Aorta (tissue), 5 donors: ENCODE measurements at regions not wholly inside any gene's neighbourhood (a gene's known extent, or its start where the extent isn't known, plus 50 kb on each side); places are given as distances from the start of the nearest gene placed in this dataset.

Experiments
- ATAC-seq: fragments of 200-7000 bp; cut with Tn5 transposase; one replicate; pipeline ENCODE4 v1.9.1; 2022; ENCODE audit warnings: moderate library complexity; ENCODE audit not compliant: low FRiP score
- DNase-seq, 2 donors: peaks; one replicate each; pipeline ENCODE4 v3.0.0-alpha.2; 2020
- H3K27ac ChIP-seq, 2 donors: one replicate each; pipeline ENCODE4 v1.5.1; 2013; ENCODE audit warnings: low read length in 2 of 2, mild to moderate bottlenecking in 2 of 2, moderate library complexity in 2 of 2, control low read depth in 1 of 2, inconsistent platforms in 1 of 2, low read depth in 1 of 2
- H3K27me3 ChIP-seq, 2 donors: one replicate each; pipeline ENCODE4 v1.6.1; 2013; ENCODE audit warnings: control low read depth in 1 of 2, low read length in 1 of 2, mild to moderate bottlenecking in 1 of 2, moderate library complexity in 1 of 2; ENCODE audit not compliant: insufficient read depth in 2 of 2, control insufficient read depth in 1 of 2
- H3K36me3 ChIP-seq, 2 donors: one replicate each; pipeline ENCODE4 v1.6.1; 2013; ENCODE audit warnings: control low read depth in 1 of 2, low read length in 1 of 2, mild to moderate bottlenecking in 1 of 2; ENCODE audit not compliant: insufficient read depth in 2 of 2, control insufficient read depth in 1 of 2
- H3K4me1 ChIP-seq, 2 donors: one replicate each; pipeline ENCODE4 v1.6.1; 2013; ENCODE audit warnings: low read length in 2 of 2, control low read depth in 1 of 2, mild to moderate bottlenecking in 1 of 2, moderate library complexity in 1 of 2; ENCODE audit not compliant: insufficient read depth in 2 of 2, control insufficient read depth in 1 of 2
- H3K4me3 ChIP-seq, 2 donors: one replicate each; pipeline ENCODE4 v1.5.1; 2013; ENCODE audit warnings: low read length in 2 of 2, control low read depth in 1 of 2, mild to moderate bottlenecking in 1 of 2
- H3K9me3 ChIP-seq: one replicate; pipeline ENCODE4 v1.6.1; 2013; ENCODE audit warnings: mild to moderate bottlenecking, low read length; ENCODE audit not compliant: control insufficient read depth
- WGBS, 2 donors: extraction: QIAGEN DNeasy Blood & Tissue Kit; methylation state at CpG; one replicate each; pipeline ENCODE4 v1.1.7; 2013; 5-methylcytosine and 5-hydroxymethylcytosine counted together
- intact Hi-C, 2 donors: fragments of 100-400 bp; cut with DNase I; formaldehyde crosslinking; loops; one replicate each; pipeline versions ENCODE4 v1.14.2 to v1.15.0; 2022
- donor health status: healthy with polysubstance abuse.
- donor health status: Bipolar disorder and iron deficiency.
- donor health status: DM: no; HTN: no; CAD: no.
- donor health status: DM: no; HTN: no; CAD: no.
- donor health status: DM: yes; HTN: yes; CAD: no.

DNA sequence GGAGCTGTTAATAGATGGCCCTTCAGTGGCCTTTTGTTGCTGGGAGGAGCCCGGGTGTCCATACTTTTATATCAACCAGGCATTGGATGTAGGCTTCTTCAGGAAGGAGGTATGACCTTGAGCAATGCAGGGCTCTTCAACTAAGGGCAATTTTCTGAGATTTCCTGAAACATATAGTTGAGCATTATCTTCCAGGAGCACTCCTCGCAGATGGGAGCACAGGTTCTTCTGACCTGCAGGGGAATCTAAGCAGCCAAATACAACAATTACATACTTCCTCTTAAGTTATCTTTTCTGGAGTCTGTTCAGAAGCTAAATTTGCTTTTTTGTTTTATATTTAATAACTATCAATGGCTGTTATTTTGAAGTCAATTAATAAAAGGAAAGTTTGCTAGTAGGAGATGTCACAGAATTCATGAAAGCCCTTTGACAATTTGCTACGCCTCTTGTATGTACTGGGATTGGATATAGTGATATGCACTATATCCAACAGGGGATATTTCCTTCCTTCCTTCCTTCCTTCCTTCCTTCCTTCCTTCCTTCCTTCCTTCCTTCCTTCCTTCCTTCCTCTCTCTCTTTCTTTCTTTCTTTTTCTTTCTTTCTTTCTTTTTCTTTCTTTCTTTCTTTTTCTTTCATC, 422.6 kb upstream of the NEGR1 start:
- no peaks in the 10 kb centered on the region for H3K36me3 ChIP-seq
- no peaks in the 10 kb centered on the region for H3K4me1 ChIP-seq
- 81 to 82% methylated on average over 3 of the region's 3 CpGs for WGBS, 2 donors
- no peaks in the 10 kb centered on the region for H3K27me3 ChIP-seq
- no peaks in the 10 kb centered on the region for H3K9me3 ChIP-seq
- no peak overlapping the region for H3K4me3 ChIP-seq
- no peak overlapping the region for H3K27ac ChIP-seq
- intact Hi-C loops, result no loop called here
- DNase-seq (no peak), ATAC-seq (no peak)

DNA sequence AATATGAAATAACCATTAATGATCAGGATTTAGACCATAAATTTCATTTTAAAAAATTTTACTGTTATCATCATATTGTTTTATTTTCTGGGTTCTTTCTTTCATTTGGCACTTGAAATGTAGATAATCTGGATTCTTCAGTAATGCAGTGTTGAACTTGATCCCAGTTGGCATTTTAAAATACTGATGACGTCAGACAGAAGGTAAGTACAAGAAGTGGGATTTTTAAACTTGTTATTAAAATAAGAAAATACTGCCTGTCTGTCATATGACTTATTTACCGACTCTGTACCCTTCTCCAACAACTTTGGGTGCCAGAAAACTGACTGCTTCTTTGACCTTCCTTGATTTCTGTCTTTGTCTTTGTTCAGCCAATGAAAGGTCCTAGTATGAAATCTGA, 415.1 kb upstream of the NEGR1 start:
- intact Hi-C loops, result no loop called here
- 27 to 33% methylated on average over 2 of the region's 2 CpGs for WGBS, 2 donors
- ATAC-seq (no peak), DNase-seq (no peak)
- Histone ChIP-seq H3K27ac (no peak overlapping the region), H3K4me3 (no peak overlapping the region), H3K36me3 (no peaks in the 10 kb centered on the region), H3K9me3 (peaks cover 1% of the 10 kb centered on the region), H3K27me3 (no peaks in the 10 kb centered on the region), H3K4me1 (no peaks in the 10 kb centered on the region)

DNA sequence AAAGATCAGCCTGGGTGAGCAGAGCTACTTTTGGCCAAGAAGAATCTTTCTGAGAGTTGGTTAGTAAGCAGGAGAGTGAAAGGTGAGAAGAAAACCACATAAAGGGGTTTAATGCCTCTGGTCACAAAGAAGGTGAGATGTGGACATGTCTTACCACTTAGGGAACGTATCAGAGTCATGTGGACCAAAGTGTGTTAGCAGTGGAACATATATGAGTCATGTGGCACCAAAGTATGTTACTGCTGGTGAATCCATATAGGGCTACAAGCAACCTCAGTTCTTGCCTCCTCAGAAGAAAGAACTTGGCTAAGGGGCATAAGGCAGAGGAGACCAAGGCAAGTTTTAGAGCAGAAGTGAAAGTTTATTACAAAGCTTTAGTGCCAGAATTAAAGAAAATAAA, 411.6 kb upstream of the NEGR1 start:
- Histone ChIP-seq H3K4me3 (no peak overlapping the region), H3K36me3 (no peaks in the 10 kb centered on the region), H3K27me3 (no peaks in the 10 kb centered on the region), H3K9me3 (peaks cover 1% of the 10 kb centered on the region), H3K4me1 (no peaks in the 10 kb centered on the region), H3K27ac (no peak overlapping the region)
- intact Hi-C loops, result no loop called here
- DNase-seq (no peak), ATAC-seq (no peak)
- WGBS, 2 donors, result 57 to 64% methylated on average over 1 of the region's 1 CpG

DNA sequence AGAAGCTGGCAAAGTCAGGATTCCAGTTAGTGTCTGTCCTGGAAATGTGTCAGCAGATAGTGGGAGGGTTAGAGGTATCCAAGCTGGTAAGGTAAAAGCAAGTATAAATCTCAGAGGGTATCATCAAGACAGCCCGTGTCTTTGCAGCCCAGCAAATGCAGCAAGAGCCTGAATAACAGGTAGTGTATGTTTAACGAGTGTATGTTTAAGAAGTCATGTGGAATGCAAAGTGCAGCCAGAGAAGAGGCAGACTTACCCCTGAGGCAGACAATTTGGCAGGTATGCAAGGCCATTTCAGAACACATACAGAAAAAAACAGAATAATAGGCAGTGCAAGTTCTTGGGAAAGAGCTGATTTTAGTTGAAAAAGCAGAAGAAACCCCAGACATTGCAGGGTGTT, 411.0 kb upstream of the NEGR1 start:
- no peaks in the 10 kb centered on the region for H3K4me1 ChIP-seq
- H3K27ac ChIP-seq, result no peak overlapping the region
- ATAC-seq, result no peak
- no peaks in the 10 kb centered on the region for H3K27me3 ChIP-seq
- intact Hi-C loops, result no loop called here
- 80 to 86% methylated on average over 2 of the region's 2 CpGs for WGBS, 2 donors
- H3K9me3 ChIP-seq, result peaks cover 1% of the 10 kb centered on the region
- H3K36me3 ChIP-seq, result no peaks in the 10 kb centered on the region
- no peak overlapping the region for H3K4me3 ChIP-seq
- DNase-seq, result no peak

DNA sequence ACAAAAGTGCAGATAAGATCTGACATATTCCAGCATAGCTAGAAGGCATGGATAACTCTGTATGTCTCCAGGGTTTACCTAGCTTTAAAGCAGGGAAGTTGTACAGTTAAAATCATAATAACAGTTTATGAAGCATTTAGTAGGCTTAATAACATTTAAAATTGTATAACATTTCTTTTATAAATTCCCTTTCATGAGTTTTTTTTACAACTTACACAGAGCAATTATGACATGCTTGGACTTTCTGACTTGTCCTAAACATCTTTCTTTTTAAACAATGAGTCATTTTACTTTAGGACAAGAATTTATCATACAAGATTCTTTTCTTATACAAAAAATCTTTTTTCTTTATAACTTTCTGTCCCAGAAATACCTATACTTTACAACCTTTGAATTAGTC, 408.5 kb upstream of the NEGR1 start:
- H3K4me3 ChIP-seq, result no peak overlapping the region
- intact Hi-C loops, result no loop called here
- no peak overlapping the region for H3K27ac ChIP-seq
- H3K9me3 ChIP-seq, result peaks cover 1% of the 10 kb centered on the region
- DNase-seq (no peak), ATAC-seq (no peak)
- H3K27me3 ChIP-seq, result no peaks in the 10 kb centered on the region
- H3K4me1 ChIP-seq, result no peaks in the 10 kb centered on the region
- H3K36me3 ChIP-seq, result no peaks in the 10 kb centered on the region

DNA sequence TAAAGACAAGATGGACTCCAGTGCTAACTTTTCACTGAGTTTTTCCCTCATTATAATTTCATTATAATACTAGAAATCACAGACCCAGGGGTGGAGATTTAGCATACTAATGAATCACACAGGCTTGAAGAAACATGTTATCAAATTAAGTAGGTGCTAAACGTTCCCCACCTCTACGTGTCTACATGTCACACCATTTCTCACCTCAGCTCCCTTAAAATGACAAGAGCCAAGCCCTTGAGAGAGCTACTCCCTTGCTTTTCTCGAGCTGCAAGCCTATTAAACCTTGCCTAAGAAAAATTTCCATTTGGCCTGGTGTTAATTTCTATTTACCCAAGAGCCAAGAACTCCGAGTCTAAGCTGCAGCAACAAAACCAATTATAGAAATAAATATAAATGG, 396.3 kb upstream of the NEGR1 start:
- WGBS, 2 donors, result 30 to 47% methylated on average over 4 of the region's 4 CpGs
- no peak overlapping the region for H3K4me3 ChIP-seq

DNA sequence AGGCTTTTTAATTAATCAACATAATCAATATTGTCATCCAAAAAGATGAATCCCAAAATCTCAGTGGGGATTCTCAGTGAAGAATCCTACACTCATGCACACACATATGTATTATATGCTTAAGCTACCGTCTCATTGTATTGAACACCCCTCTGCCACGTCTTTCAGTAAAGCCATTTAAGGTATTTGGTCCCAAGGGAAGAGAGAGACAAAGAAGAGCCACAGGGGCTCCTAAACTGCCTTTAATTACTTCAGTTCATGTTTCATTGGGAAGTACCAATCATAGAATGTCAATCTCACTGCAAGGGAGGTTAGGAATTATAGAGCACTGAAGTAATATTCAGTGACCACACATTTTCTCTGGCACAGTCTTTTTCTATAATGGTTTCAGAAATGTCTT, 388.6 kb upstream of the NEGR1 start:
- no peak overlapping the region for H3K27ac ChIP-seq
- WGBS, 2 donors, result 60 to 66% methylated on average over 2 of the region's 2 CpGs
- ATAC-seq (no peak), DNase-seq (no peak)
- H3K9me3 ChIP-seq, result peaks cover 2% of the 10 kb centered on the region
- no peak overlapping the region for H3K4me3 ChIP-seq
- H3K36me3 ChIP-seq, result no peaks in the 10 kb centered on the region
- no peaks in the 10 kb centered on the region for H3K27me3 ChIP-seq
- intact Hi-C loops, result no loop called here
- no peaks in the 10 kb centered on the region for H3K4me1 ChIP-seq

More for the DNA sequence above, 396.3 kb upstream of the NEGR1 start:
- Histone ChIP-seq H3K9me3 (no peaks in the 10 kb centered on the region), H3K27me3 (no peaks in the 10 kb centered on the region), H3K27ac (no peak overlapping the region), H3K4me1 (no peaks in the 10 kb centered on the region), H3K36me3 (no peaks in the 10 kb centered on the region)
- intact Hi-C loops, result no loop called here
- ATAC-seq (no peak), DNase-seq (no peak)

DNA sequence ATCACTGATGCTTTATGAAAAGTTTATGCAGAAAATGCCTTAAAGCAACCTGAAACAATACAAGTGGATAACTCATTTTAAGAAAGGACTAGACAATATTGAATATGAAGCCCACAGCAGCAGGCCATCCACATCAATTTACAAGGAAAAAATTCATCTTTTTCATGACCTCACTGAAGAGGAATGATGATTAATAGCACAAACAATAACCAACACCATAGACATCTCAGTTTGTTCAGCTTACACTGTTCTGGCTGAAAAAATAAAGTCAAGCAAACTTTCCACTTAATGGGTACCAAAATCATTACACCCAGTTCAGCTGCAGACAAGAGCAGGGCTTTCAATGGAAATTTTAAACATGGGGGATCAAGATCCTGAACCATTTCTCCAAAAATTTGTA, 380.6 kb upstream of the NEGR1 start:
- H3K36me3 ChIP-seq, result no peaks in the 10 kb centered on the region
- peaks cover 4% of the 10 kb centered on the region for H3K9me3 ChIP-seq
- intact Hi-C loops, result no loop called here
- DNase-seq (no peak), ATAC-seq (no peak)
- H3K4me3 ChIP-seq, result no peak overlapping the region
- H3K27ac ChIP-seq, result no peak overlapping the region
- no peaks in the 10 kb centered on the region for H3K4me1 ChIP-seq
- no peaks in the 10 kb centered on the region for H3K27me3 ChIP-seq

DNA sequence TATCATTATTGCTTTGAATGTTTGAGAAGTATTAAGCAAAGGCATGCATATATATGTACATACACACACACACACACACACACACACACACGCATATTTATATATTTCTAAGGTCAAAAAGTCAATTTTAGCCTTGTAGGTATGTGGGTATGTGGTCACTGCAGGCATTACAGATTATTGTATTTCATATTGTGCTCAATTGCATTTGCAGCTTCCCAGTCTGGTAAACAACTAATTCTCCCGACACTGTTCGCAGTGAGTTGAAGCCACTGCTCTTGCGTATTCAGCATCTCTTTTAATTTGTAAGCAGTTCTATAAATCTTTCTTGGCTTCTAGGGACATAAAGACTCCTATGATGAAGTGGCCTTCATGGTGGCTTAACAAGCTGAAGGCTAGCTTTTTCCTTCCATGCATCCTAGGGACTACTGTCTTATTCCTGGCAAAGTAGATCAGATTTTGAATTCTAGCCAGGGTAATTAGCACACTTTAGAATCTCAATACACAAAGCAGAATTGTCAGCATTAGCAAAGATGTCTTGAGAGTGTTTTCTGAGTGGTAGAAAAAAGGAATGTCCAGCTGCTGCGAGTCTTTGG, 368.6 kb upstream of the NEGR1 start:
- no peaks in the 10 kb centered on the region for H3K4me1 ChIP-seq
- no peaks in the 10 kb centered on the region for H3K9me3 ChIP-seq
- WGBS, 2 donors, result 80 to 82% methylated on average over 5 of the region's 5 CpGs
- H3K36me3 ChIP-seq, result no peaks in the 10 kb centered on the region
- no peak for ATAC-seq
- DNase-seq, result no peak
- no peak overlapping the region for H3K4me3 ChIP-seq
- intact Hi-C loops, result no loop called here
- no peaks in the 10 kb centered on the region for H3K27me3 ChIP-seq
- H3K27ac ChIP-seq, result no peak overlapping the region
